Skeletal muscle satellite cell (primary cell): ENCODE measurements at regions not wholly inside any gene's neighbourhood (a gene's known extent, or its start where the extent isn't known, plus 50 kb on each side); places are given as distances from the start of the nearest gene placed in this dataset.
"Not testable (repeated sequence)": the region's sequence is repeated elsewhere in the genome, so short reads cannot be mapped to it uniquely, and the experiment has no call there.

ENCODE experiments used
- H3K27me3 ChIP-seq: 2 replicates; pipeline ENCODE4 v1.7.0; 2013; ENCODE audit warnings: low read length; ENCODE audit not compliant: control insufficient read depth, insufficient read depth
- H3K36me3 ChIP-seq: 2 replicates; pipeline ENCODE4 v1.7.0; 2013; ENCODE audit warnings: mild to moderate bottlenecking, control low read depth, low read length; ENCODE audit not compliant: insufficient read depth
- H3K4me1 ChIP-seq: 2 replicates; pipeline ENCODE4 v1.7.0; 2013; ENCODE audit warnings: low read length; ENCODE audit not compliant: control insufficient read depth, insufficient read depth
- H3K4me2 ChIP-seq: 2 replicates; pipeline ENCODE4 v1.7.0; 2013; ENCODE audit warnings: mild to moderate bottlenecking, low read length
- H3K4me3 ChIP-seq: 2 replicates; pipeline ENCODE4 v1.7.0; 2013; ENCODE audit warnings: low read length
- H3K9ac ChIP-seq: 2 replicates; pipeline ENCODE4 v1.7.0; 2013; ENCODE audit warnings: mild to moderate bottlenecking, low read depth, low read length, moderate library complexity
- H3K9me3 ChIP-seq: replicated peaks from 2 replicates; pipeline ENCODE4 v1.7.0; 2013; ENCODE audit warnings: mild to moderate bottlenecking, control low read depth, low read length

- H3K9me3 ChIP-seq, result peaks cover 17% of the 10 kb centered on the region
- H3K4me2 ChIP-seq, result no peak overlapping the region
- no peaks in the 10 kb centered on the region for H3K27me3 ChIP-seq
- H3K4me1 ChIP-seq, result no peaks in the 10 kb centered on the region
- H3K36me3 ChIP-seq, result no peaks in the 10 kb centered on the region
- H3K9ac ChIP-seq, result no peak overlapping the region
- no peak overlapping the region for H3K4me3 ChIP-seq
Measured at GRCh38 chr18:78479443-78479842, 500.2 kb upstream of the SALL3 start.

- no peak overlapping the region for H3K4me2 ChIP-seq
- no peaks in the 10 kb centered on the region for H3K4me1 ChIP-seq
- peaks cover 16% of the 10 kb centered on the region for H3K9me3 ChIP-seq
- H3K9ac ChIP-seq, result no peak overlapping the region
- no peaks in the 10 kb centered on the region for H3K36me3 ChIP-seq
- no peak overlapping the region for H3K4me3 ChIP-seq
- H3K27me3 ChIP-seq, result no peaks in the 10 kb centered on the region
Measured at GRCh38 chr18:78480262-78481054, 499.2 kb upstream of the SALL3 start.

GRCh38 chr18:78482378-78482777 is 497.2 kb upstream of the SALL3 start:
- H3K4me3 ChIP-seq, result no peak overlapping the region
- no peaks in the 10 kb centered on the region for H3K4me1 ChIP-seq
- H3K9me3 ChIP-seq, result peaks cover 12% of the 10 kb centered on the region
- H3K27me3 ChIP-seq, result no peaks in the 10 kb centered on the region
- no peak overlapping the region for H3K4me2 ChIP-seq
- H3K9ac ChIP-seq, result no peak overlapping the region
- H3K36me3 ChIP-seq, result no peaks in the 10 kb centered on the region

- no peaks in the 10 kb centered on the region for H3K4me1 ChIP-seq
- no peaks in the 10 kb centered on the region for H3K36me3 ChIP-seq
- H3K4me3 ChIP-seq, result no peak overlapping the region
- H3K27me3 ChIP-seq, result no peaks in the 10 kb centered on the region
- H3K9me3 ChIP-seq, result peaks cover 14% of the 10 kb centered on the region
- H3K4me2 ChIP-seq, result no peak overlapping the region
- H3K9ac ChIP-seq, result no peak overlapping the region
Measured at GRCh38 chr18:78487649-78488048, 492.0 kb upstream of the SALL3 start.

- Histone ChIP-seq H3K36me3 (no peaks in the 10 kb centered on the region), H3K9me3 (peaks cover 17% of the 10 kb centered on the region), H3K27me3 (no peaks in the 10 kb centered on the region), H3K4me3 (no peak overlapping the region), H3K4me1 (no peaks in the 10 kb centered on the region), H3K9ac (no peak overlapping the region), H3K4me2 (no peak overlapping the region)
Measured at GRCh38 chr18:78492064-78492812, 487.4 kb upstream of the SALL3 start.

- H3K4me3 ChIP-seq, result no peak overlapping the region
- no peaks in the 10 kb centered on the region for H3K36me3 ChIP-seq
- peaks cover 22% of the 10 kb centered on the region for H3K9me3 ChIP-seq
- no peak overlapping the region for H3K9ac ChIP-seq
- no peak overlapping the region for H3K4me2 ChIP-seq
- no peaks in the 10 kb centered on the region for H3K4me1 ChIP-seq
- H3K27me3 ChIP-seq, result no peaks in the 10 kb centered on the region
Measured at GRCh38 chr18:78492813-78493371, 486.7 kb upstream of the SALL3 start.

- not testable (repeated sequence) for H3K27me3 ChIP-seq, H3K9ac ChIP-seq, H3K4me1 ChIP-seq, H3K4me3 ChIP-seq, H3K36me3 ChIP-seq, H3K4me2 ChIP-seq
- H3K9me3 ChIP-seq, result peaks cover 27% of the 10 kb centered on the region
Measured at GRCh38 chr18:78493490-78493889, 486.1 kb upstream of the SALL3 start.

- Histone ChIP-seq H3K9ac (no peak overlapping the region), H3K4me3 (no peak overlapping the region), H3K9me3 (peaks cover 33% of the 10 kb centered on the region), H3K36me3 (no peaks in the 10 kb centered on the region), H3K27me3 (no peaks in the 10 kb centered on the region), H3K4me2 (no peak overlapping the region), H3K4me1 (no peaks in the 10 kb centered on the region)
Measured at GRCh38 chr18:78494204-78495085, 485.2 kb upstream of the SALL3 start.

GRCh38 chr18:78495550-78495949 is 484.1 kb upstream of the SALL3 start:
- no peaks in the 10 kb centered on the region for H3K27me3 ChIP-seq
- no peak overlapping the region for H3K4me3 ChIP-seq
- H3K9ac ChIP-seq, result no peak overlapping the region
- H3K36me3 ChIP-seq, result no peaks in the 10 kb centered on the region
- H3K4me2 ChIP-seq, result no peak overlapping the region
- peaks cover 33% of the 10 kb centered on the region for H3K9me3 ChIP-seq
- H3K4me1 ChIP-seq, result no peaks in the 10 kb centered on the region

GRCh38 chr18:78496079-78496478 is 483.5 kb upstream of the SALL3 start:
- Histone ChIP-seq H3K4me3 (no peak overlapping the region), H3K9me3 (peaks cover 32% of the 10 kb centered on the region), H3K27me3 (no peaks in the 10 kb centered on the region), H3K36me3 (no peaks in the 10 kb centered on the region), H3K9ac (no peak overlapping the region), H3K4me2 (no peak overlapping the region), H3K4me1 (no peaks in the 10 kb centered on the region)

- Histone ChIP-seq H3K4me2 (no peak overlapping the region), H3K36me3 (no peaks in the 10 kb centered on the region), H3K9me3 (peaks cover 27% of the 10 kb centered on the region), H3K27me3 (no peaks in the 10 kb centered on the region), H3K9ac (no peak overlapping the region), H3K4me1 (no peaks in the 10 kb centered on the region), H3K4me3 (no peak overlapping the region)
Measured at GRCh38 chr18:78497641-78498040, 482.0 kb upstream of the SALL3 start.
